GM21526 (cell line): ENCODE measurements at regions not wholly inside any gene's neighbourhood (a gene's known extent, or its start where the extent isn't known, plus 50 kb on each side); places are given as distances from the start of the nearest gene placed in this dataset.

Experiments used
- ATAC-seq: cut with Tn5 transposase; IDR thresholded peaks from one replicate; pipeline ENCODE4 v1.9.1; 2021; ENCODE audit warnings: moderate library complexity; ENCODE audit not compliant: unreplicated experiment, low FRiP score

GRCh38 chr4:22031423-22031822 is 82.9 kb upstream of the KCNIP4 start:
- no peak for ATAC-seq

- ATAC-seq, result no peak
Measured at GRCh38 chr4:22030881-22031280, 82.3 kb upstream of the KCNIP4 start.

DNA sequence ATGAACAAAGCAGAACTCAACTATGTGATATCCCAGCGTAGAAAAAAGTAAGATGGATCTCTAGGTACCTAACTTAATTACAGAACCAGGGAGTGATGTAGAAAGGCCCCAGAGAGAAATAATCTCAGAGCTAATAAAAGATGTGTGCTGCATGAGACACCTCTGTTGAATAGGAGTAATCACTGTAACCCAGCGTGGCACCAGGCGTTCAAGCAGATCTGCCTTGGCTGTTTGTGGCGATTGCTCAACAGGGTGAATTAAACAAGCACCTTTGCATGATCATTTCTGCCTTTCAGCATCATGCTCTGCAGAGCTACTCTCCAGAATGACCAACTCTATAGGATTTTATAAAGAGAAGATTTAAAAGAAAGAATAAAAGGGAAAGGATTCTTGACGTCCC is 81.7 kb upstream of the KCNIP4 start:
- no peak for ATAC-seq

- ATAC-seq, result no peak
Measured at GRCh38 chr4:22029803-22030202, 81.2 kb upstream of the KCNIP4 start.

DNA sequence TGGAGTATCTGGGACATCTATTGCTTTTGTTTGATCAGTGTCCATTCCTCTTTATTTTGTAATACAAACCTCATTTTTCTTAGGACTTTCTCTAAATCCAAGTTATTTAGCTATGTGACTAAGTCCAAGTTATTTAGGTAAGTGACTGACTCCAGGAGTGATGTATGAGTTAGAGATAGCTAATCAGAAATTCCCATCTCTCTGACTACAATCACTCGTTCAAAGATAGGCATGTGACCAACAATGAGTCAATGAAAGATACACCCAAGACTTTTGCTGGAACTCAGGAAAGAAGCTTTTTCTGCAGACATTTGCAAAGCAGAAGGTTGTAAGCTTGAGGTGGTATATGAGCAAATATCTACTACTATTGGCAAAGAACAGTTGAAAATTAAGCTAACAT is 72.5 kb upstream of the KCNIP4 start:
- no peak for ATAC-seq

DNA sequence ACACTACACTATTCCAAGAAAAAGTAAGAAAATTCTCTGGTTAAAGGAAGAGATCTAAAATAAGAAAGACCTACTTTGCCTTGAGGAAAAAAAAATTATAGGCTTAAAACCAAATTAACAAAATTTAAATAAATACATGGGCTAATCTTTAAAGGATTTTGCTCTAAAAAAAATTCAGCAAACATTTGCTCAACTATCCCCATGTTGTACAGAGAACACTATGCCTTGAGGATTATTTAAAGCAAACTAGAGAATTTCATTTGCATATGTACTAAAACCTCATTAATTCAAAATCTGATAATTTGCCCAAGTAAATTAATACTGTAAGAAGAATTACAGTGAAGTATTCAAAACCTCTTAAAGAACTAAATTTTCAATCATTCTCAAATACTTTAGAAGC is 71.6 kb upstream of the KCNIP4 start:
- ATAC-seq, result no peak

GRCh38 chr4:22019676-22020075 is 71.1 kb upstream of the KCNIP4 start:
- no peak for ATAC-seq

- no peak for ATAC-seq
Measured at GRCh38 chr4:22014222-22014741, 65.7 kb upstream of the KCNIP4 start.

- ATAC-seq, result no peak
Measured at GRCh38 chr4:22003878-22004277, 55.3 kb upstream of the KCNIP4 start.
